Loucy (cell line): ENCODE measurements at regions not wholly inside any gene's neighbourhood (a gene's known extent, or its start where the extent isn't known, plus 50 kb on each side); places are given as distances from the start of the nearest gene placed in this dataset.

ENCODE experiments used
- EZH2phosphoT487 ChIP-seq: fragments of 200-600 bp; IDR thresholded peaks from 2 replicates; pipeline ENCODE4 v1.6.1; 2018; ENCODE audit warnings: antibody characterized with exemption, mild to moderate bottlenecking, moderate library complexity, borderline replicate concordance
- TF ChIP-seq, protein P1 (sequence below): fragments of 200-600 bp; sonication (generic); conservative IDR thresholded peaks from 2 replicates; pipeline ENCODE4 v1.5.1; 2014; ENCODE audit warnings: mild to moderate bottlenecking, antibody characterized with exemption, low read length

DNA sequence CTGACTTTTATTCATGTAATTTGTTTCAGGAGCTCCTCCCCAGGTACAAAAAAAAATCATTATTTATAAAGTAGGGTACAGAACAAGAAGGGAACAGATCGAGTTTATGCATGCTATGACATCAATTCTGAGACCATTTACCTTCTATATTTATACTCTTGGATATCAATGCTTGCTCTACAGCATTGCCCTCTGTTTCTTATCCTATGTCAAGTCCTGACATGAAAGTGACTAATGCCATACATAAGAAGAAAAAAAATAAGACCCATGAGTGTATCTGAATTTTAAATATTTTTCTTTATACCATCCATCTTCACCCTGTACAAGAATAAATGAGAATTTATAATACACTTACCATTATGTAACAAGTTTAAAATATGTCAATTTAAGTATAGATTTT, 2016.3 kb upstream of the CDH9 start:
- TF ChIP-seq, protein P1, sequence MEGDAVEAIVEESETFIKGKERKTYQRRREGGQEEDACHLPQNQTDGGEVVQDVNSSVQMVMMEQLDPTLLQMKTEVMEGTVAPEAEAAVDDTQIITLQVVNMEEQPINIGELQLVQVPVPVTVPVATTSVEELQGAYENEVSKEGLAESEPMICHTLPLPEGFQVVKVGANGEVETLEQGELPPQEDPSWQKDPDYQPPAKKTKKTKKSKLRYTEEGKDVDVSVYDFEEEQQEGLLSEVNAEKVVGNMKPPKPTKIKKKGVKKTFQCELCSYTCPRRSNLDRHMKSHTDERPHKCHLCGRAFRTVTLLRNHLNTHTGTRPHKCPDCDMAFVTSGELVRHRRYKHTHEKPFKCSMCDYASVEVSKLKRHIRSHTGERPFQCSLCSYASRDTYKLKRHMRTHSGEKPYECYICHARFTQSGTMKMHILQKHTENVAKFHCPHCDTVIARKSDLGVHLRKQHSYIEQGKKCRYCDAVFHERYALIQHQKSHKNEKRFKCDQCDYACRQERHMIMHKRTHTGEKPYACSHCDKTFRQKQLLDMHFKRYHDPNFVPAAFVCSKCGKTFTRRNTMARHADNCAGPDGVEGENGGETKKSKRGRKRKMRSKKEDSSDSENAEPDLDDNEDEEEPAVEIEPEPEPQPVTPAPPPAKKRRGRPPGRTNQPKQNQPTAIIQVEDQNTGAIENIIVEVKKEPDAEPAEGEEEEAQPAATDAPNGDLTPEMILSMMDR, result no peak
- TF ChIP-seq EZH2phosphoT487, result no peak
